ENCODE measurements at regions not wholly inside any gene's neighbourhood (a gene's known extent, or its start where the extent isn't known, plus 50 kb on each side); places are given as distances from the start of the nearest gene placed in this dataset.

DNA sequence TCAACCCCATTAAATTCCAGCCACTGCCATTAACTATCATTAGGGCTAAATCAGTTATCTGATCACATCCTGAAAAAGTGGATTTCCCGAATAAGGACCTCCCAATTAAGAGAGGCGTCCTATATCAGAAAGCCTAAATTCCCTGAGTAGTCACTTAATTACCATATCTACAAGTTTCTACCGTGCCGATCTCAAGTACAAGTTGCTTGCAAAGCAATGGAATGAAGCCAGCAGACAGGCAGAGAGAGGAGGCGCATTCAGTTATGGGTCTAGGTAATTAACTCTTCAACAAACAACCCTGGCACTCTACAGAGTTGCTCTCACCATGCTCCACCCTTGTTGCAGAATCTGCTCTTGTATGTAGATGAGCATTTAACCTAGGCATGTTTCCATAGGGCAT is 494.6 kb upstream of the RUNX1 start:
- POLR2A ChIA-PET, result no interaction called here
- dilution Hi-C loops (cut with MboI; ENCODE audit: extremely low pct_ligation_motif_present, low sequenced_read_pairs), result no loop called here
- Histone ChIP-seq H3K4me2 (ENCODE audit: insufficient read depth, low read length) (no peak overlapping the region), H3K9me1 (replicated peaks; ENCODE audit: control insufficient read depth, extremely low read depth, insufficient read depth, low read length) (no peaks in the 10 kb centered on the region), H3K4me3 (replicated peaks in 1 of 3; ENCODE audit: insufficient read depth in 1 of 3, low read depth in 1 of 3, low read length in 3 of 3) (no peak overlapping the region), H3K27ac (ENCODE audit: insufficient read depth, low read depth, low read length) (no peak overlapping the region), H2AFZ (ENCODE audit: low read depth, low read length) (no peak overlapping the region), H3K79me2 (ENCODE audit: control insufficient read depth, insufficient read depth, low read length) (no peaks in the 10 kb centered on the region), H3K9me3 (replicated peaks; ENCODE audit: control insufficient read depth, insufficient read depth, low read length) (no peaks in the 10 kb centered on the region), H3K36me3 (ENCODE audit: control insufficient read depth in 2 of 2, extremely low read depth in 1 of 2, insufficient read depth in 2 of 2, low read length in 2 of 2) (no peaks in the 10 kb centered on the region), H4K20me1 (replicated peaks; ENCODE audit: control insufficient read depth, extremely low read depth, insufficient read depth, low read length) (no peaks in the 10 kb centered on the region), H3K9ac (replicated peaks; ENCODE audit: extremely low read depth, insufficient read depth, low read length) (no peak overlapping the region), H3K27me3 (ENCODE audit: control insufficient read depth in 2 of 2, insufficient read depth in 2 of 2, low read length in 2 of 2) (peaks cover 3 to 8% of the 10 kb centered on the region in 2 experiments), H3K4me1 (ENCODE audit: control insufficient read depth, extremely low read depth, insufficient read depth, low read length) (no peaks in the 10 kb centered on the region)
- no peak for FAIRE-seq
- TF ChIP-seq JUN (IDR thresholded peaks at IDR 0.05; ENCODE audit: borderline replicate concordance, insufficient read depth, insufficient read length, low read depth) (no peak), POLR2AphosphoS5 (IDR thresholded peaks at IDR 0.05; ENCODE audit: insufficient read depth, low read depth, low read length) (no peak), FOS (IDR thresholded peaks at IDR 0.05; ENCODE audit: borderline replicate concordance, insufficient read depth, low read length) (no peak), MYC (IDR thresholded peaks at IDR 0.05; ENCODE audit: low read depth, low read length) (no peak), EZH2 (IDR thresholded peaks at IDR 0.05; ENCODE audit: borderline replicate concordance, low read depth, low read length, severe bottlenecking) (no peak), POLR2A (IDR thresholded peaks at IDR 0.05; ENCODE audit: low read depth, low read length) (no peak), GATA2 (IDR thresholded peaks at IDR 0.05; ENCODE audit: insufficient read depth, insufficient read length, low read depth, low read length) (no peak)
- TF ChIP-seq, protein P1, sequence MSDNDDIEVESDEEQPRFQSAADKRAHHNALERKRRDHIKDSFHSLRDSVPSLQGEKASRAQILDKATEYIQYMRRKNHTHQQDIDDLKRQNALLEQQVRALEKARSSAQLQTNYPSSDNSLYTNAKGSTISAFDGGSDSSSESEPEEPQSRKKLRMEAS (IDR thresholded peaks at IDR 0.05; ENCODE audit: insufficient read depth, insufficient read length), result no peak
- TF ChIP-seq, protein P2, sequence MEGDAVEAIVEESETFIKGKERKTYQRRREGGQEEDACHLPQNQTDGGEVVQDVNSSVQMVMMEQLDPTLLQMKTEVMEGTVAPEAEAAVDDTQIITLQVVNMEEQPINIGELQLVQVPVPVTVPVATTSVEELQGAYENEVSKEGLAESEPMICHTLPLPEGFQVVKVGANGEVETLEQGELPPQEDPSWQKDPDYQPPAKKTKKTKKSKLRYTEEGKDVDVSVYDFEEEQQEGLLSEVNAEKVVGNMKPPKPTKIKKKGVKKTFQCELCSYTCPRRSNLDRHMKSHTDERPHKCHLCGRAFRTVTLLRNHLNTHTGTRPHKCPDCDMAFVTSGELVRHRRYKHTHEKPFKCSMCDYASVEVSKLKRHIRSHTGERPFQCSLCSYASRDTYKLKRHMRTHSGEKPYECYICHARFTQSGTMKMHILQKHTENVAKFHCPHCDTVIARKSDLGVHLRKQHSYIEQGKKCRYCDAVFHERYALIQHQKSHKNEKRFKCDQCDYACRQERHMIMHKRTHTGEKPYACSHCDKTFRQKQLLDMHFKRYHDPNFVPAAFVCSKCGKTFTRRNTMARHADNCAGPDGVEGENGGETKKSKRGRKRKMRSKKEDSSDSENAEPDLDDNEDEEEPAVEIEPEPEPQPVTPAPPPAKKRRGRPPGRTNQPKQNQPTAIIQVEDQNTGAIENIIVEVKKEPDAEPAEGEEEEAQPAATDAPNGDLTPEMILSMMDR (IDR thresholded peaks at IDR 0.05; ENCODE audit: extremely low read depth in 1 of 2, insufficient read depth in 1 of 2, low read depth in 1 of 2, low read length in 2 of 2), result no peak
- intact Hi-C loops (cut with micrococcal nuclease), result no loop called here
- CTCF ChIA-PET, result no interaction called here
- DNase-seq (ENCODE audit: low read depth, low spot score), result no peak
- BruUV-seq (replicated peaks), result no TSS peak

Data from endothelial cell of umbilical vein (primary cell).